ENCODE measurements at regions not wholly inside any gene's neighbourhood (a gene's known extent, or its start where the extent isn't known, plus 50 kb on each side); places are given as distances from the start of the nearest gene placed in this dataset.
"Not testable (repeated sequence)": the region's sequence is repeated elsewhere in the genome, so short reads cannot be mapped to it uniquely, and the experiment has no call there.

- in situ Hi-C loops (cut with HindIII; ENCODE audit: low sequenced_read_pairs), result no loop called here
- no peak for TF ChIP-seq CTCF (IDR thresholded peaks at IDR 0.05; ENCODE audit: low read depth, low read length)
These were observed 398.3 kb downstream of the IRX2 start for GRCh38 chr5:2353211-2353610.

GRCh38 chr5:2352101-2352861, 399.2 kb downstream of the IRX2 start:
- no peak for DNase-seq (ENCODE audit: low read depth, low spot score)
- no peak for TF ChIP-seq CTCF (IDR thresholded peaks at IDR 0.05; ENCODE audit: low read depth, low read length)
- in situ Hi-C loops (cut with HindIII; ENCODE audit: low sequenced_read_pairs), result no loop called here
- H3K4me3 ChIP-seq (ENCODE audit: low read depth, low read length), result no peak overlapping the region

More at GRCh38 chr5:2353211-2353610, 398.3 kb downstream of the IRX2 start:
- no peak for DNase-seq (ENCODE audit: low read depth, low spot score)
- H3K4me3 ChIP-seq (ENCODE audit: low read depth, low read length), result no peak overlapping the region

- DNase-seq (ENCODE audit: low read depth, low spot score); H3K4me3 ChIP-seq (ENCODE audit: low read depth, low read length); in situ Hi-C loops (cut with HindIII; ENCODE audit: low sequenced_read_pairs): not testable (repeated sequence)
These were observed 401.7 kb downstream of the IRX2 start for GRCh38 chr5:2349768-2350167.

- TF ChIP-seq CTCF (IDR thresholded peaks at IDR 0.05; ENCODE audit: low read depth, low read length), result no peak
- DNase-seq (ENCODE audit: low read depth, low spot score), result no peak
These were observed 412.8 kb downstream of the IRX2 start for GRCh38 chr5:2338686-2339085.

GRCh38 chr5:2335733-2336515, 415.6 kb downstream of the IRX2 start:
- no peak for TF ChIP-seq CTCF (IDR thresholded peaks at IDR 0.05; ENCODE audit: low read depth, low read length)
- no peak for DNase-seq (ENCODE audit: low read depth, low spot score)
- in situ Hi-C loops (cut with HindIII; ENCODE audit: low sequenced_read_pairs), result no loop called here

More at GRCh38 chr5:2338686-2339085, 412.8 kb downstream of the IRX2 start:
- H3K4me3 ChIP-seq (ENCODE audit: low read depth, low read length), result no peak overlapping the region
- in situ Hi-C loops (cut with HindIII; ENCODE audit: low sequenced_read_pairs), result no loop called here

GRCh38 chr5:2335125-2335732, 416.2 kb downstream of the IRX2 start:
- in situ Hi-C loops (cut with HindIII; ENCODE audit: low sequenced_read_pairs), result no loop called here
- no peak for DNase-seq (ENCODE audit: low read depth, low spot score)
- no peak overlapping the region for H3K4me3 ChIP-seq (ENCODE audit: low read depth, low read length)
- no peak for TF ChIP-seq CTCF (IDR thresholded peaks at IDR 0.05; ENCODE audit: low read depth, low read length)

More at GRCh38 chr5:2335733-2336515, 415.6 kb downstream of the IRX2 start:
- no peak overlapping the region for H3K4me3 ChIP-seq (ENCODE audit: low read depth, low read length)

Measured in astrocyte of the spinal cord (primary cell).